ENCODE measurements at regions not wholly inside any gene's neighbourhood (a gene's known extent, or its start where the extent isn't known, plus 50 kb on each side); places are given as distances from the start of the nearest gene placed in this dataset.

DNA sequence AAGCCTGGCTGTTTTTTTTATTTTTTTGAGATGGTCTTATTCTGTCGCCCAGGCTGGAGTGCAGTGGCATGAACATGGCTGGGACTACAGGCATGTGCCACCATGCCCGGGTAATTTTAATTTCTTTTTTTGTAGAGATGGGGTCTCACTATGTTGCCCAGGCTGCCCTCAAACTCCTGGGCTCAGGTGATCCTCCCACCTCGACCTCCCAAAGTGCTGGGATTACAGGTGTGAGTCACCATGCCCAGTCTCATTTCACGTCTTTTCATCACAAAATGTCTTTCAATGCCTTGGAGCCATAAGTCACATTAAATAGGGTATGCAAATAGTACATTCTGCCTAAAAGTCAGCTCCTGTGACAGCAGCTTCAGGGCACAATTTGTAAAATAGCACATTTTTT is 52.8 kb downstream of the SOX2 start:
- DNase-seq (no peak), ATAC-seq (no peak)

DNA sequence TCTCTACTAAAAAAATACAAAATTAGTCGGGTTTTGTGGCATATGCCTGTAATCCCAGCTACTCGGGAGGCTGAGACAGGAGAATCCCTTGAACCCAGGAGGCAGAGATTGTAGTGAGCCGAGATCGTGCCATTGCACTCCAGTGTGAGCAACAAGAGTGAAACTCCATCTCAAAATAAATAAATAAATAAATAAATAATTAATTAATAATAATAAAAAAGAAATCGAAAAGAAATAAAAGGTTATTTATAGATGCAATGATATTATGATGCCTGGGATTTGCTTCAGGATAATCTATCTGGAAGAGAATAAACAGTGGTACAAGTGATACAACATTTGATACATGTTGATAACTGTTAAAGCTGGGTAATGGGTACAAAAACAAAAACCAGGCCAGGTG is 58.6 kb downstream of the SOX2 start:
- no peak for ATAC-seq

GRCh38 chr3:181771120-181771519 is 59.4 kb downstream of the SOX2 start:
- no peak for DNase-seq

More for the DNA sequence above, 58.6 kb downstream of the SOX2 start:
- DNase-seq: no peak

GRCh38 chr3:181772166-181772565 is 60.4 kb downstream of the SOX2 start:
- no peak for ATAC-seq
- DNase-seq: no peak

More at GRCh38 chr3:181771120-181771519, 59.4 kb downstream of the SOX2 start:
- no peak for ATAC-seq

- DNase-seq: no peak
Observed at GRCh38 chr3:181773921-181774320, 62.2 kb downstream of the SOX2 start.

DNA sequence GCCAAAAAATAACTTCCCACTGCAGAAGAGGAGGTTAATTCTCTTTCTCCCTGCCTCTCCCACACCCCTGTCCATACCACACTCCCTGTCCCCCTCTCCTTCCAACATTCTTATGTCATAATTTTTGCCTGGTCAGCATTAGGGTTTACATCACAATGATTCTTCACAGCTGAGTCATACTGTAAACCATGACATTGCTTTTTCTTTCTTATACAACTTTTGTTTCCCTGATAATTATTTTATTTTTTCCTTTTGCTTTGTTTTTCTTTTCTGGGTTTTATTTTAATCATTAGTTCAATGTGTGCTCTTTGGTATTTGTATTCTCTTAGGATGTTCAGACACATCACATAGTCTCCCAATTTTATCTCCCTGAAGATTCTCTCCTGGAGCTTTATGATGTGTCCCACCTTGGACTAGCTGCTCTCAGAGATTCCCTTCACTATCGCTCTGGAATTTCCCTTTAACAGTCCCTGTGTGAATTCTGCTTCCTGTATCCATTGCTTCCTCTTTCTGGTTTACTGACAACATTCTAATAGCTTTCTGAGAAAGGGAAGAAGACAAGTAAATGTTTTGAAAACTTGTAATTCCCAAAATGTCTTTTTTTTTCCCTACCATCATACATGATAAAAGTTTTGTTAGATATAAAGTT is 70.7 kb downstream of the SOX2 start:
- DNase-seq (no peak), ATAC-seq (no peak)

More at GRCh38 chr3:181773921-181774320, 62.2 kb downstream of the SOX2 start:
- no peak for ATAC-seq

DNA sequence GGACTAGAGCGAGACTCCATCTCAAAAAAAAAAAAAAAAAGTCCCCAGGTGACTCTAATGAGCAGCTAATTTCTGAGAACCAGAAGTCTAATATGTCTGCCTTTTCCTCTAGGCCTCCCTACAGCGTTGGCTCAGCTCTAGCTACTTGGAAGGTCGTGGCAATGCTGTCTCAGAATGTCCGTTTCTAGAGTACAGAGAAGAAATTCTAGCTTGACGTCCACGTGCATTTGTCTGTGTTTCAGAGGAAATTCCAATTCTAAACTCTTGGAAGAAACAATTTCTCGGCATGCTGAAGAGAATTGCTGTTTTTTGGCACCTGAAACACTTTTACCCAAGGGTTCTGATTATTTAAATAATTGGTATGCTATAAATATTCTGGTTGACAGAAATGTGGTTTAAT is 78.8 kb downstream of the SOX2 start:
- DNase-seq (no peak), ATAC-seq (no peak)

DNA sequence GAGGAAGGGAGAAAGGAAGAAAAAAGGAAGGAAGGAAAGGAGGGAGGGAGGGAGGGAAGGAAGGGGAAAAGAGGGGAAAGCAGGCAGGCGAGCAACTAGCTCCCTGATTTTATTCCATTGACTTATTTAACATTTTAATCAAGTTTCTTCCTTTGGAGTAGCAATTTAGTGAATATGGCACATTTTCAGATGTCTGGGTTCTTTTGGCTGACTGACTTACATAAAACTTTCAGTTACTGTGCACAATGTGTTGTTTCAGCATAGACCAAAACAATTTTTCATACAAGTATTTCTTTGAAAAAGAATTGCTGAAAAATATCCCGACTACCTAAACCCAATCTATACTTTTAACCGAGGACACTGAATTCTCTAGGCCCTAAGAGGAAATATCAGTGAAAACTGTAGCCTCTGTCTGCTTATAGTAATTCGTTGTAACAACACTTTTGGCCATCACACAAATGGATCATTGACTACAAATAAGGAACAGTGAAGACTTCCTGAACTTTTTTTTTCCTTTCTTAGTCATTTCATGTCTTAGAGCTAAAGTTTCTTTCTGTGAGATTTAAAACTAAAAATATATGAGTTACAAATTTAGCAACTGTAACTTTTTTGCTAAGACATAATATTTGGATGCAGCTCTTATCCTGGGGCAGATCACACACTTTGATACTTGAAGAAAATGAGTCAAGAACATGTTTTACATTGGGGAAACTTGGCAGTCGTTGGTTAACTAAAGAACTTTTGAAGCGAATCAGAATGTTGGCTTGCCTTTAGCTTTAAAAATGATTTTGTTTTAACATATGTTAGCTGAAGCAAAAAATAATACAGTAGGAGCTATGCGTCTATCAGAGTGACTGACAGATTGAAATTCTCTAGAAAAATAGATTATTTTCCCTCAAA is 79.6 kb downstream of the SOX2 start:
- ATAC-seq (no peak), DNase-seq (no peak)

DNA sequence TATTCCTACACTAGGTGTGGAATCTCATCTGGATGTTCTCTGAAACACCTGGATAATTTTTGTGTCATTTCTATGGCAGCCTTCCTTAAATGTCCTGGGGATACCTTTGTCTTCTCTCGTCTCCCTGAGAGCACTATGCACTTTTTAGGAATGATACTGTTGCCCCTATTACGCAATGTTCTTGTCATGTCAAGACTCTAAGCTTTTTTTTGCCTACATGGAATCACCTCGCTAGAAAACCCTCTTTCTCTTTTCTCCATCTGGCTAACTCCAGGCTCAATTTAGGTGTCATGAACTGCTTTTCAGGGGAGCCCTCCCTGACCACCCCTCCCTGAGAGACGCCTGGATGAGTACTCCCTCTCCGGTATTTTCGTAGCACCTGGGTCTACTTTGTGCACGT is 81.3 kb downstream of the SOX2 start:
- DNase-seq (no peak), ATAC-seq (no peak)

DNA sequence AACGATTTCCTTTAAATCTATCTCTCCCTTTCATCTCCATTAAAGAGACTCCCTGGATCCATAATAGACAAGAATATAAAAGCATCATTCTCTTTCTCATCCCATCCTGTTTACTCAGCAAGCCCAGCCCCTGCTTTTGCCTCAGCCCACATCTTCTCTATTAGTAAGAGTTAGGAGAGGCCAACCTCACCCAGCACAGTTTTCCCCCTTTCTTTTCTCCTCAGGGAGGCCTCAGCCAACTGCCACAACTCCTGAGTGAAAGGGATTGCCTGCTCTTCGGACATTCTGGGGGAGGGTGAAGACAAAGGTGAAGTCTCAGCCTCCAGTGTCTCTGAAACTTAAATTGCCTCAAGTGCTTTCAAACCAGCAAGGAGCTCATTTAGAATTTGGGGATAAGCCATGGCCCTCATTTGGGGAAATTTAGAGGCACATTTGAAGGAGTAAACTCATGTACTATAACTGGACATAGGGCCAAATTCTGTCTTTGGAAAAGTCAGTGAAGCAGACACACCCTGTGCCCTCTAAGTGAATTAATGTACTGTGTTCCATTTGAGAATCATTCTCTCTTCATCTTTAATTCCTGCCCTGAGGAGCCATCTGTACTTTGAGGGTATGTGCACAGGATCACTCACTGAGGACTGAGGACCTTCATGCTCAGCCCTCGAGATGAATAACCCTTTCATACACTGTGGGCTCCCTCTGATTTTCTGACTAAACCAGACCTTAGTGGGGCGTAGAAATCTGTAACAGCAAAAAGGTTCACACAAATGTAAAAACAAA is 82.5 kb downstream of the SOX2 start:
- ATAC-seq: no peak
- no peak for DNase-seq

DNA sequence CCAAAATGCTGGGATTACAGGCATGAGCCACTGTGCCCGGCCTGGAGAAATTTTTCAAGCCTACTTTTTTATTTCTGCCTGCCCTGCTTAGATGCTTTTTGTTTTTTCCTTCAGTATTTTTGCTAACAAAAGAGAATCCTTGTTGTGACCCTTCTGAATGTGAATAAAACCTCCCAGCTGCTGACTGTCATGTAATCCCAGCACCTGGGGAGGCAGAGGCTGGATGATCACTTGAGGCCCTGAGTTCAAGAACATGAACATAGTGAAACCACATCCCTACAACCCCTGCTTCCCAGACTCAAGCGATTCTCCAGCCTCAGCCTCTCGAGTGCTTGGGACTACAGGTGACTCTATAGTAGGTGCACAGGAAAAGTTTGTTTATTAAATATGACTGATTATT is 84.9 kb downstream of the SOX2 start:
- ATAC-seq (no peak), DNase-seq (no peak)

- ATAC-seq (no peak), DNase-seq (no peak)
Observed at GRCh38 chr3:181797431-181797830, 85.7 kb downstream of the SOX2 start.

DNA sequence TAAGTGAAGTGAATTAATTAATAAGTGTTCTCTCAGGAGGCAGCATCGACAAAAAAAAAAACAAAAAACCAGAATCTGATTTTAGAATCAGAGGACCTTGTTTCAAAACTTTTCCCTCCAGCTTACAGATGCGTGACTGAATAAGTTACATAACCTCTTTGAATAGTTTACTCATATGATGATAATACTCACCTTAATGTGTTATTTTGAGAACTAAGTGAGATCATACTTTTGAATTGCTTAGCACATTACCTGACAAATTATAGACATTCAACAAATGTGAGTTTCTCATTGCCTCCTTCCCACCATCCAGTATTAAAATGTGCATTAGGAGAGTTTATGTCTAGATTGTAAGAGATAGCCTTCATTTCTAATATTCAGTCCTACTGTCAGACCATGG is 94.0 kb downstream of the SOX2 start:
- DNase-seq: no peak

GRCh38 chr3:181808053-181808452 is 96.3 kb downstream of the SOX2 start:
- ATAC-seq (no peak), DNase-seq (no peak)

More for the DNA sequence above, 94.0 kb downstream of the SOX2 start:
- ATAC-seq: no peak

GRCh38 chr3:181823716-181824115 is 112.0 kb downstream of the SOX2 start:
- no peak for ATAC-seq
- no peak for DNase-seq

DNA sequence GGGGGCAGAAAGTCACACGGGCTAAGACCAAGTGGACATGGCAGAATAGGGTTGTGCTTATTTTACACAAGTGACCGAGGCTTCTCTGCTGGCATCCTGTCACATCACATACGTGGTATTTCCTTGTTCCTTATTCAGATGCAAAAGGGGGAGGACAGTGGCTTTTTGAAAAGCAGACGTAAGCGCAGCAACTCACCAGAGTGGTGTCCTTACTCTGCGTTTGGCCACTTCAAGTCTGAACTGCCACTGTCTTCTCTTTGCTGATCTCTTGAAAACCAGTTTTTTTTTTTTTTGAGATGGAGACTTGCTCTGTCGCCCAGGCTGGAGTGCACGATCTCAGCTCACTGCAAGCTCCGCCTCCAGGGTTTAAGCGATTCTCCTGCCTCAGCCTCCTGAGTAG is 113.2 kb downstream of the SOX2 start:
- ATAC-seq (no peak), DNase-seq (no peak)

DNA sequence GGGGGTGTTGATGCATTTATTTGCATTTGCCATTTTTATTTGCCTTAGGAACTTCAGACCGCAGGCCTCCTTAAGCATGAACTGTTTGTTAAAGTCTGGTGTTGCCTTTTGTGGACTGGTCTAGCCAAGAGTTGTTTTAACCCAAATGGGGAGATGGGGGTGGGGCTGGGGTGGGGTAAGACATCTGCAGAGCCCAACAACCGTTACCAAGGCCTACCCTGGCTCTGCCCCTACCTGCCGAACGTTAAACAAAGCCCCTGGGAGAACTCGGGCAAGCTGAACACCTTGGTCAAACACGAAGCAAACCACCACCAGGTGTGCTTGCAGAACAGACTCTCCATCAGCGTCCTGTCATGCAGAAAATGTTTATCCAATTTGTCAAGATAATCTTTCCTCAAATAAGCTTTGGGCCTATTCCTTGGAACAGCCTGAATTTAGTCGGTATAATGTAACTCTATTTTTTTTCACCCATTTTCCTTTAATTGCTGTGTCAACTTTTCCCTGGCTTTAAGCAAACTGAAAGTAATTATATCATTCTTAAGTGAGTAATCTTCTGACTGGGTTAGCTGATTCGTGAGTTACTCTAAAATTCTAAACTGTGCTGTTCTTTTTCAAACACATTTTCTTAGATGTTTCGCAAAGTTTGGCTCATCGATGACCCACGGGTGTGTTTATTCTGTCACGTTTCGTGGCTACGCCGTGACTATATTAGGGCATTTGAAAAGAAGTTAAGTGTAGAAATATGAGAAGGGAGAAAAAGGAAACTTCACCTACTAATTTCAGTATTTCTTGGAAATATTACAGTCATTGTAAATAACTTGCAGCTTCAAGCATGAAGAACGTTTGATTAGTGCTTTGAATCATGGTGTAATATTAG is 127.6 kb downstream of the SOX2 start:
- ATAC-seq: no peak
- DNase-seq: no peak

DNA sequence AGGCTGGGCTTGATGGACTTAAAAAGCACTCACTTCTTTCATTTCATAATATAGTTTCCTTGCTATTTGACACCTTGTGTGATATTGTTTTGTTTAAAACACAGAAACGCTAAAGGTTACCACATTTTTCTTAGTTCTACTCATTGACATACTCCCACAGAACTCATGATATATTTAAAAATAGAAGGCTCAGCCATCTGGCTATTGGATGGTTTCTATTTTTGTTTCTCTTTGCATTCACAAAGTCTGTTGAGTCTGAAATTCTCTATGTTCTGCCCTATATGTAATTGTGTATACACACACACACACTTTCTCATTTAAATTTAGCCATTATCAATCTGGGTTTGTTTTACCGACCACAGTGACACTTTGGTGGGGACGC is 128.2 kb downstream of the SOX2 start:
- ATAC-seq (no peak), DNase-seq (no peak)

- no peak for ATAC-seq
Observed at GRCh38 chr3:181844211-181844610, 132.5 kb downstream of the SOX2 start.

GRCh38 chr3:181847276-181847675 is 135.6 kb downstream of the SOX2 start:
- DNase-seq: no peak
- ATAC-seq: no peak

More at GRCh38 chr3:181844211-181844610, 132.5 kb downstream of the SOX2 start:
- no peak for DNase-seq

DNA sequence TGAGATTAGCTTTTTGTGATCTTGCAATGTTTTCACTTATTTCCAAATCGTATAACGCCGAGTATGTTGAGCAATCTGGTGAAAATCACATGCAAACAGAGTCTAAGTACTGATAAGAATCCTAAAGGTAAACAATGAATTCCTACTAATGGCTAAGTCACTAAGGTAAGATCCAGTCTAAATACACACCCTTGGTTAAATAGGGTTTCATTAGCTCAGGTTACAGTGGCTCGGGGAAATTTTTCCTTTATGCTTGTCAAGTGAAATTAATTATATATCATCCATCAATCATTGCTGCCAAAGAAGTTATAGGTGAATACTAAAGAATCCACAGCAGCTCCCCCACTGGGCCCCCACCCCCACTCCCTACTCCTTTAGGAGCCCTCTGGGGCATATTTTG is 139.3 kb downstream of the SOX2 start:
- DNase-seq (no peak), ATAC-seq (no peak)

GRCh38 chr3:181855825-181856224 is 144.1 kb downstream of the SOX2 start:
- ATAC-seq: no peak

More at GRCh38 chr3:181855825-181856224, 144.1 kb downstream of the SOX2 start:
- DNase-seq: no peak

Data from stimulated activated naive CD8-positive, alpha-beta T cell treated with anti-CD3 and anti-CD28 coated beads, Interleukin-15, Interleukin-2, amounts not matched to agents 100 U/mL and 50 U/mL, for 24 hours (primary cell).